ENCODE measurements at regions not wholly inside any gene's neighbourhood (a gene's known extent, or its start where the extent isn't known, plus 50 kb on each side); places are given as distances from the start of the nearest gene placed in this dataset.
"Not testable (repeated sequence)": the region's sequence is repeated elsewhere in the genome, so short reads cannot be mapped to it uniquely, and the experiment has no call there.

DNA sequence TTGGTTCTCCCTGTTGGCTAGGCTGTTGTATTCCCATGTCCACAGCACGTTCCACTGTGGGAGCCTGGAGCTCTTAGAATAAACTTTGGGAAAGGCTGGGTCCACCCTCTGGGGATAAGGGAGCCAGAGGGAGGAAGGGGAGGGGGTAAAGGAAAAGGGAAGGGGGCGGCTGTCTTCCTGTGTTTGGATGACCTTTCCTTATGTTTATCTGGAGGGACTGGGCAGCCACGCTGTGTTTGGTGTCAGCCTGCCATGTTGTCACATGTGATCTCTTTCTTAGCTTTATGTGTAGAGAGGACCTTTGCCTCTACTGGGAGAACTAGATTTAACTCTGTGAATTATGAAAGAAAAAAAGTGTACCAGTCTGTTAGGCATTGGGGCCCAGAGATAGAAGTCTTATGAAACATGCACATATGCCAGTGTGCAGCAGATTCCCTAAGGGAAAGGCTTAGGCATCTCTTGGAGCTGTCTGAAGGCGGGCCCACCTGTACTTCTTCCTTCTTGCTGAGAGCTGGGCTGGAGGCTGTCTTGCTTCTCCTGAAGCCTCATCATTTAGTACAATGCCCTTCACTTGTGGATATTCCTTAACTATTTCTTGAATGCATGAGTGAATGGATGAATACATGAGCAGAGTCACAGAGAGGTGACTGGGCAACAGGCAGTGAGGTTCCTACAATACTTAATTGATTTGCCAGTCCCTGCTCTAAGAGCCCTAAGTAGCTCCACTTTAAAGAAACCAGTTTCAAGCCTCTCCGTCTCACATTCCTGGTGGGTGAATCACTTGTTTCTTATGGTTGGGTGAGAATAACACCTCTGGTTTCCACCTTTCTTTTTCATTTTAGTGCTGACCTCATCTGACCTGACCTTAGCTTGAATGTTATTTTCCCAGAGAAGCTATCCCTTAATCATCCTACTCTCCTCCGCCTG is 62.5 kb upstream of the ARHGAP29 start:
- H3K27me3 ChIP-seq (ENCODE audit: insufficient read depth, low read length), result peaks cover 4% of the 10 kb centered on the region
- H3K4me3 ChIP-seq (ENCODE audit: low read length), result no peak overlapping the region
- peaks cover 72% of the 10 kb centered on the region for H3K4me1 ChIP-seq (ENCODE audit: insufficient read depth, low read length)
- H3K9me3 ChIP-seq (ENCODE audit: low read depth, low read length), result no peaks in the 10 kb centered on the region

GRCh38 chr1:94298861-94299260 is 61.5 kb upstream of the ARHGAP29 start:
- H3K27me3 ChIP-seq (ENCODE audit: insufficient read depth, low read length), result peaks cover 8% of the 10 kb centered on the region
- no peak overlapping the region for H3K4me3 ChIP-seq (ENCODE audit: low read length)
- peaks cover 70% of the 10 kb centered on the region for H3K4me1 ChIP-seq (ENCODE audit: insufficient read depth, low read length)
- H3K9me3 ChIP-seq (ENCODE audit: low read depth, low read length), result no peaks in the 10 kb centered on the region

- no peak overlapping the region for H3K4me3 ChIP-seq (ENCODE audit: low read length)
- peaks cover 8% of the 10 kb centered on the region for H3K27me3 ChIP-seq (ENCODE audit: insufficient read depth, low read length)
- H3K9me3 ChIP-seq (ENCODE audit: low read depth, low read length), result no peaks in the 10 kb centered on the region
- peaks cover 42% of the 10 kb centered on the region for H3K4me1 ChIP-seq (ENCODE audit: insufficient read depth, low read length)
These were observed 58.6 kb upstream of the ARHGAP29 start for GRCh38 chr1:94296018-94296417.

DNA sequence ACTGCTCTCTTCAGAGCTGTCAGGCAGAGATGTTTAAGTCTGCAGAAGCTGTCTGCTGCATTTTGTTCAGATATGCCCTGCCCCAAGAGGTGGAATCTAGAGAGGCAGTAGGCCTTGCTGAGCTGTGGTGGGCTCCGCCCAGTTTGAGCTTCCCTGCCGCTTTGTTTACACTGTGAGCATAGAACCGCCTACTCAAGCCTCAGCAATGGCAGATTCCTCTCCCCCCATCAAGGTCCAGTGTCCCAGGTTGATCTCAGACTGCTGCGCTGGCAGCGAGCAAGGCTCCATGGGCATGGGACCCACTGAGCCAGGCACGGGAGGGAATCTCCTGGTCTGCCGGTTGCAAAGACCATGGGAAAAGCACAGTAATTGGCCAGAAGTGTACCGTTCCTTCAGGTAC is 55.6 kb upstream of the ARHGAP29 start:
- not testable (repeated sequence) for H3K9me3 ChIP-seq (ENCODE audit: low read depth, low read length); H3K4me3 ChIP-seq (ENCODE audit: low read length); H3K27me3 ChIP-seq (ENCODE audit: insufficient read depth, low read length)
- peaks cover 23% of the 10 kb centered on the region for H3K4me1 ChIP-seq (ENCODE audit: insufficient read depth, low read length)

- H3K9me3 ChIP-seq (ENCODE audit: low read depth, low read length); H3K27me3 ChIP-seq (ENCODE audit: insufficient read depth, low read length); H3K4me3 ChIP-seq (ENCODE audit: low read length); H3K4me1 ChIP-seq (ENCODE audit: insufficient read depth, low read length): not testable (repeated sequence)
These were observed 51.9 kb upstream of the ARHGAP29 start for GRCh38 chr1:94289244-94289643.

Data from mononuclear cell (primary cell).